Liver (tissue), 8 donors: ENCODE measurements at regions not wholly inside any gene's neighbourhood (a gene's known extent, or its start where the extent isn't known, plus 50 kb on each side); places are given as distances from the start of the nearest gene placed in this dataset.

ENCODE experiments used
- DNase-seq: peaks from one replicate; pipeline ENCODE4 v3.0.0-alpha.2; 2017; ENCODE audit warnings: low spot score
- H3K27ac ChIP-seq, 2 donors: one replicate each; pipeline ENCODE4 v1.7.0; 2013; ENCODE audit warnings: inconsistent platforms in 2 of 2, low read length in 2 of 2, control low read depth in 1 of 2, low read depth in 1 of 2, mild to moderate bottlenecking in 1 of 2
- H3K27me3 ChIP-seq, 4 donors: one replicate each; pipeline versions ENCODE4 v1.6.1 to v1.7.0; 2013; ENCODE audit warnings: low read length in 3 of 4, inconsistent platforms in 1 of 4, mild to moderate bottlenecking in 1 of 4, moderate library complexity in 1 of 4; ENCODE audit not compliant: control insufficient read depth in 4 of 4, insufficient read depth in 4 of 4
- H3K36me3 ChIP-seq, 4 donors: one replicate each; pipeline versions ENCODE4 v1.6.1 to v1.7.0; 2013; ENCODE audit warnings: low read length in 3 of 4, mild to moderate bottlenecking in 3 of 4, low read depth in 1 of 4, moderate library complexity in 1 of 4; ENCODE audit not compliant: control insufficient read depth in 4 of 4, insufficient read depth in 3 of 4
- H3K4me1 ChIP-seq, 4 donors: one replicate each; pipeline versions ENCODE4 v1.6.1 to v1.7.0; 2013; ENCODE audit warnings: low read length in 3 of 4, mild to moderate bottlenecking in 3 of 4, moderate library complexity in 1 of 4; ENCODE audit not compliant: control insufficient read depth in 4 of 4, insufficient read depth in 4 of 4
- H3K4me3 ChIP-seq, 3 donors: one replicate each; pipeline versions ENCODE4 v1.6.1 to v1.7.0; 2013; ENCODE audit warnings: low read length in 3 of 3, control low read depth in 1 of 3, low read depth in 1 of 3, mild to moderate bottlenecking in 1 of 3
- H3K9ac ChIP-seq, 2 donors: one replicate each; pipeline ENCODE4 v1.7.0; 2013; ENCODE audit warnings: low read length in 2 of 2, mild to moderate bottlenecking in 2 of 2, moderate library complexity in 2 of 2, control low read depth in 1 of 2, low read depth in 1 of 2
- H3K9me3 ChIP-seq, 4 donors: one replicate each; pipeline versions ENCODE4 v1.6.1 to v1.7.0; 2013; ENCODE audit warnings: low read length in 3 of 4; ENCODE audit not compliant: control insufficient read depth in 4 of 4
- EGR1 ChIP-seq, 2 donors: IDR thresholded peaks; 2 replicates each; pipeline ENCODE4 v1.6.1; 2016 to 2018; ENCODE audit warnings: antibody characterized with exemption in 2 of 2, low read depth in 2 of 2
- FOXA1 ChIP-seq: IDR thresholded peaks from 2 replicates; pipeline ENCODE4 v1.6.1; 2016; ENCODE audit warnings: antibody characterized with exemption
- FOXA2 ChIP-seq: IDR thresholded peaks from 2 replicates; pipeline ENCODE4 v1.6.1; 2016; ENCODE audit warnings: antibody characterized with exemption
- GABPA ChIP-seq, 2 donors: IDR thresholded peaks in 1 of 2; conservative IDR thresholded peaks in 1 of 2; 2 replicates each; pipeline ENCODE4 v1.6.1; 2016; ENCODE audit warnings: antibody characterized with exemption in 2 of 2, mild to moderate bottlenecking in 1 of 2, moderate library complexity in 1 of 2
- HNF4A ChIP-seq, 2 donors: conservative IDR thresholded peaks; 2 replicates each; pipeline ENCODE4 v1.6.1; 2016; ENCODE audit warnings: antibody characterized with exemption in 2 of 2, mild to moderate bottlenecking in 2 of 2
- HNF4G ChIP-seq: IDR thresholded peaks from 2 replicates; pipeline ENCODE4 v1.6.1; 2016; ENCODE audit warnings: antibody characterized with exemption
- JUND ChIP-seq, 2 donors: IDR thresholded peaks; 2 replicates each; pipeline ENCODE4 v1.6.1; 2016; ENCODE audit warnings: antibody characterized with exemption in 2 of 2
- NR2F2 ChIP-seq: IDR thresholded peaks from 2 replicates; pipeline ENCODE4 v1.6.1; 2016; ENCODE audit warnings: antibody characterized with exemption
- RAD21 ChIP-seq, 2 donors: IDR thresholded peaks; 2 replicates each; pipeline ENCODE4 v1.6.1; 2016; ENCODE audit warnings: antibody characterized with exemption in 2 of 2, mild to moderate bottlenecking in 2 of 2
- RXRA ChIP-seq, 2 donors: IDR thresholded peaks; 2 replicates each; pipeline ENCODE4 v1.6.1; 2017 to 2018; ENCODE audit warnings: antibody characterized with exemption in 2 of 2, mild to moderate bottlenecking in 1 of 2
- SP1 ChIP-seq: IDR thresholded peaks from 2 replicates; pipeline ENCODE4 v1.6.1; 2018; ENCODE audit warnings: antibody characterized with exemption, mild to moderate bottlenecking
- TAF1 ChIP-seq: conservative IDR thresholded peaks from 2 replicates; pipeline ENCODE4 v1.6.1; 2016; ENCODE audit warnings: antibody characterized with exemption, mild to moderate bottlenecking
- YY1 ChIP-seq: IDR thresholded peaks from 2 replicates; pipeline ENCODE4 v1.6.1; 2016; ENCODE audit warnings: antibody characterized with exemption, mild to moderate bottlenecking
- WGBS: extraction: QIAGEN DNeasy Blood & Tissue Kit; methylation state at CpG from one replicate; pipeline ENCODE4 v1.1.7; 2013; 5-methylcytosine and 5-hydroxymethylcytosine counted together
- TF ChIP-seq, protein P1 (sequence below): IDR thresholded peaks from 2 replicates; pipeline ENCODE4 v1.6.1; 2016; ENCODE audit warnings: antibody characterized with exemption
- TF ChIP-seq, protein P2 (sequence below): IDR thresholded peaks from 2 replicates; pipeline ENCODE4 v1.6.1; 2016; ENCODE audit warnings: antibody characterized with exemption
- TF ChIP-seq, protein P3 (sequence below): IDR thresholded peaks from 2 replicates; pipeline ENCODE4 v1.6.1; 2016; ENCODE audit warnings: antibody characterized with exemption, mild to moderate bottlenecking
- TF ChIP-seq, protein P4 (sequence below): IDR thresholded peaks from 2 replicates; pipeline ENCODE4 v1.6.1; 2016; ENCODE audit warnings: antibody characterized with exemption
- TF ChIP-seq, protein P5 (sequence below): fragments of 150-350 bp; IDR thresholded peaks from 2 replicates; pipeline ENCODE4 v1.5.1; 2017; ENCODE audit warnings: improper control_type of control experiment, low read depth, low read length; ENCODE audit not compliant: missing input control
- donor health status: healthy.
- donor health status: healthy.
- donor health status: healthy.
- donor health status: healthy.
- donor health status: healthy.

DNA sequence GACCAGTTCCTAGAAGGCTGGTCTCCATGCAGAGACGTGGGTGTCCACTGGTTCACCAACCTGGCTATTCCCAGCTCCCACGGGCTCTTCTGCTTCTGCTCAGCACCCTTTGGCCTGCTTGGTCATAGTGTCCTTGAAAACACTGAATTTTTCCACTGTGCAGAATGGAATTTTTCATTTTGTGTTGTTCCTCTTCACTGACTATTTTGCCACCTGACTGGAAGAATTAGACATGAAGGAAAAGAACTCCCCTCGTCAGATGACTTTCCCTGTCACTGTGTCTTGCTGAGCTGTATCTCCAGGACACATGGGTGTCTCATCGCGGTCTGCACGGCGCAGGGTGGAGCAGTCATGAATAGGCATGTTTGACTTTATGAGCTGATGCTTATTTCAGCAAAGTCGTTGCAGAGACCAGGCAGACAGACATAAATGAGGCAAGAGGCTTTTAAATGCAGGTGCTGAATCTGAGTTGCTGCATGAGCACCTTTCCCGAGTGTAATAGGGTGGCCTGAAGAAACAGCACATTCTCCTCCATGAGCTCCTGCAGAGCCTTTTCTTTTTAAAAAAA is 50.2 kb upstream of the SEMA4D start:
- Histone ChIP-seq H3K9ac (no peak overlapping the region), H3K36me3 (no peaks in the 10 kb centered on the region), H3K27me3 (no peaks in the 10 kb centered on the region), H3K4me3 (no peak overlapping the region), H3K9me3 (peaks cover 0 to 2% (median 0%) of the 10 kb centered on the region in 4 donors), H3K27ac (no peak overlapping the region), H3K4me1 (peaks cover 0 to 1% (median 0%) of the 10 kb centered on the region in 4 donors)
- no peak for DNase-seq
- TF ChIP-seq SP1: no peak
- no peak for TF ChIP-seq TAF1
- TF ChIP-seq JUND (IDR thresholded peaks at IDR 0.05): no peak
- TF ChIP-seq, protein P1, sequence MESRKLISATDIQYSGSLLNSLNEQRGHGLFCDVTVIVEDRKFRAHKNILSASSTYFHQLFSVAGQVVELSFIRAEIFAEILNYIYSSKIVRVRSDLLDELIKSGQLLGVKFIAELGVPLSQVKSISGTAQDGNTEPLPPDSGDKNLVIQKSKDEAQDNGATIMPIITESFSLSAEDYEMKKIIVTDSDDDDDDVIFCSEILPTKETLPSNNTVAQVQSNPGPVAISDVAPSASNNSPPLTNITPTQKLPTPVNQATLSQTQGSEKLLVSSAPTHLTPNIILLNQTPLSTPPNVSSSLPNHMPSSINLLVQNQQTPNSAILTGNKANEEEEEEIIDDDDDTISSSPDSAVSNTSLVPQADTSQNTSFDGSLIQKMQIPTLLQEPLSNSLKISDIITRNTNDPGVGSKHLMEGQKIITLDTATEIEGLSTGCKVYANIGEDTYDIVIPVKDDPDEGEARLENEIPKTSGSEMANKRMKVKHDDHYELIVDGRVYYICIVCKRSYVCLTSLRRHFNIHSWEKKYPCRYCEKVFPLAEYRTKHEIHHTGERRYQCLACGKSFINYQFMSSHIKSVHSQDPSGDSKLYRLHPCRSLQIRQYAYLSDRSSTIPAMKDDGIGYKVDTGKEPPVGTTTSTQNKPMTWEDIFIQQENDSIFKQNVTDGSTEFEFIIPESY: no peak
- no peak for TF ChIP-seq HNF4G
- no peak for TF ChIP-seq GABPA (IDR thresholded peaks at IDR 0.05 in 1 of 2, conservative IDR thresholded peaks at IDR 0.05 in 1 of 2)
- TF ChIP-seq, protein P2, sequence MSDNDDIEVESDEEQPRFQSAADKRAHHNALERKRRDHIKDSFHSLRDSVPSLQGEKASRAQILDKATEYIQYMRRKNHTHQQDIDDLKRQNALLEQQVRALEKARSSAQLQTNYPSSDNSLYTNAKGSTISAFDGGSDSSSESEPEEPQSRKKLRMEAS: no peak
- TF ChIP-seq NR2F2: no peak
- no peak for TF ChIP-seq HNF4A (conservative IDR thresholded peaks at IDR 0.05)
- TF ChIP-seq RXRA (IDR thresholded peaks at IDR 0.05): no peak
- no peak for TF ChIP-seq FOXA2
- TF ChIP-seq EGR1 (IDR thresholded peaks at IDR 0.05; ENCODE audit: low read depth in 2 of 2): no peak
- TF ChIP-seq, protein P3, sequence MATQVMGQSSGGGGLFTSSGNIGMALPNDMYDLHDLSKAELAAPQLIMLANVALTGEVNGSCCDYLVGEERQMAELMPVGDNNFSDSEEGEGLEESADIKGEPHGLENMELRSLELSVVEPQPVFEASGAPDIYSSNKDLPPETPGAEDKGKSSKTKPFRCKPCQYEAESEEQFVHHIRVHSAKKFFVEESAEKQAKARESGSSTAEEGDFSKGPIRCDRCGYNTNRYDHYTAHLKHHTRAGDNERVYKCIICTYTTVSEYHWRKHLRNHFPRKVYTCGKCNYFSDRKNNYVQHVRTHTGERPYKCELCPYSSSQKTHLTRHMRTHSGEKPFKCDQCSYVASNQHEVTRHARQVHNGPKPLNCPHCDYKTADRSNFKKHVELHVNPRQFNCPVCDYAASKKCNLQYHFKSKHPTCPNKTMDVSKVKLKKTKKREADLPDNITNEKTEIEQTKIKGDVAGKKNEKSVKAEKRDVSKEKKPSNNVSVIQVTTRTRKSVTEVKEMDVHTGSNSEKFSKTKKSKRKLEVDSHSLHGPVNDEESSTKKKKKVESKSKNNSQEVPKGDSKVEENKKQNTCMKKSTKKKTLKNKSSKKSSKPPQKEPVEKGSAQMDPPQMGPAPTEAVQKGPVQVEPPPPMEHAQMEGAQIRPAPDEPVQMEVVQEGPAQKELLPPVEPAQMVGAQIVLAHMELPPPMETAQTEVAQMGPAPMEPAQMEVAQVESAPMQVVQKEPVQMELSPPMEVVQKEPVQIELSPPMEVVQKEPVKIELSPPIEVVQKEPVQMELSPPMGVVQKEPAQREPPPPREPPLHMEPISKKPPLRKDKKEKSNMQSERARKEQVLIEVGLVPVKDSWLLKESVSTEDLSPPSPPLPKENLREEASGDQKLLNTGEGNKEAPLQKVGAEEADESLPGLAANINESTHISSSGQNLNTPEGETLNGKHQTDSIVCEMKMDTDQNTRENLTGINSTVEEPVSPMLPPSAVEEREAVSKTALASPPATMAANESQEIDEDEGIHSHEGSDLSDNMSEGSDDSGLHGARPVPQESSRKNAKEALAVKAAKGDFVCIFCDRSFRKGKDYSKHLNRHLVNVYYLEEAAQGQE: no peak
- TF ChIP-seq, protein P4, sequence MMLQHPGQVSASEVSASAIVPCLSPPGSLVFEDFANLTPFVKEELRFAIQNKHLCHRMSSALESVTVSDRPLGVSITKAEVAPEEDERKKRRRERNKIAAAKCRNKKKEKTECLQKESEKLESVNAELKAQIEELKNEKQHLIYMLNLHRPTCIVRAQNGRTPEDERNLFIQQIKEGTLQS: no peak
- TF ChIP-seq RAD21 (IDR thresholded peaks at IDR 0.05): no peak
- TF ChIP-seq YY1: no peak
- TF ChIP-seq, protein P5, sequence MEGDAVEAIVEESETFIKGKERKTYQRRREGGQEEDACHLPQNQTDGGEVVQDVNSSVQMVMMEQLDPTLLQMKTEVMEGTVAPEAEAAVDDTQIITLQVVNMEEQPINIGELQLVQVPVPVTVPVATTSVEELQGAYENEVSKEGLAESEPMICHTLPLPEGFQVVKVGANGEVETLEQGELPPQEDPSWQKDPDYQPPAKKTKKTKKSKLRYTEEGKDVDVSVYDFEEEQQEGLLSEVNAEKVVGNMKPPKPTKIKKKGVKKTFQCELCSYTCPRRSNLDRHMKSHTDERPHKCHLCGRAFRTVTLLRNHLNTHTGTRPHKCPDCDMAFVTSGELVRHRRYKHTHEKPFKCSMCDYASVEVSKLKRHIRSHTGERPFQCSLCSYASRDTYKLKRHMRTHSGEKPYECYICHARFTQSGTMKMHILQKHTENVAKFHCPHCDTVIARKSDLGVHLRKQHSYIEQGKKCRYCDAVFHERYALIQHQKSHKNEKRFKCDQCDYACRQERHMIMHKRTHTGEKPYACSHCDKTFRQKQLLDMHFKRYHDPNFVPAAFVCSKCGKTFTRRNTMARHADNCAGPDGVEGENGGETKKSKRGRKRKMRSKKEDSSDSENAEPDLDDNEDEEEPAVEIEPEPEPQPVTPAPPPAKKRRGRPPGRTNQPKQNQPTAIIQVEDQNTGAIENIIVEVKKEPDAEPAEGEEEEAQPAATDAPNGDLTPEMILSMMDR: no peak
- TF ChIP-seq FOXA1: no peak
- WGBS: 85% methylated on average over 9 of the region's 9 CpGs
